AG10803 (cell line): ENCODE measurements at regions not wholly inside any gene's neighbourhood (a gene's known extent, or its start where the extent isn't known, plus 50 kb on each side); places are given as distances from the start of the nearest gene placed in this dataset.
A peak's percentile ranks its signal among the peaks of the same experiment; 100 is the strongest.

ENCODE experiments used
- DNase-seq: peaks from one replicate; pipeline ENCODE4 v3.0.0; 2010; ENCODE audit warnings: low read depth
- H3K4me3 ChIP-seq: 2 replicates; pipeline ENCODE4 v1.5.1; 2011; ENCODE audit warnings: mild to moderate bottlenecking, low read length, control low read depth
- TF ChIP-seq, protein P1 (sequence below): conservative IDR thresholded peaks from 2 replicates; pipeline ENCODE4 v1.5.1; 2011; ENCODE audit warnings: mild to moderate bottlenecking, low read length, control low read depth, inconsistent platforms

DNA sequence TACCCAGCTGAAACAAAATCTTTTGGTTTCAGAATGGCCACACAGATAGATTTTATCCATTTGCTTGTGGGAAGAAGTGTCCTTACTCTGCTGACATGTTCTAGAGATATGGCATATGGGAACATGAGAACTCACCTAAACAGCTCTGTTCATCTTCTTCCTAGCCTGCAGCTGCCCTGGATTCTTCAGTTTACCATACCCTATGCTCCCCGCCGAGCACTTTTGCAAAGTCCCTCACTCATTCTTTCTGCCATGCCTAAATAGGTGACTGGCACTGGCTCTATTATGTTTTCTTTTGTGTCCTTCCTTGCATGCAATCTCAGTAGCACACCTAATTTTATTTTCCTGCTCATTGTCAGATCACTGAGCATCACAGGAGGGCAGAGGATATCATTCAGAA, 293.7 kb upstream of the RSPO3 start:
- DNase-seq, result no peak
- H3K4me3 ChIP-seq, result no peak overlapping the region
- TF ChIP-seq, protein P1, sequence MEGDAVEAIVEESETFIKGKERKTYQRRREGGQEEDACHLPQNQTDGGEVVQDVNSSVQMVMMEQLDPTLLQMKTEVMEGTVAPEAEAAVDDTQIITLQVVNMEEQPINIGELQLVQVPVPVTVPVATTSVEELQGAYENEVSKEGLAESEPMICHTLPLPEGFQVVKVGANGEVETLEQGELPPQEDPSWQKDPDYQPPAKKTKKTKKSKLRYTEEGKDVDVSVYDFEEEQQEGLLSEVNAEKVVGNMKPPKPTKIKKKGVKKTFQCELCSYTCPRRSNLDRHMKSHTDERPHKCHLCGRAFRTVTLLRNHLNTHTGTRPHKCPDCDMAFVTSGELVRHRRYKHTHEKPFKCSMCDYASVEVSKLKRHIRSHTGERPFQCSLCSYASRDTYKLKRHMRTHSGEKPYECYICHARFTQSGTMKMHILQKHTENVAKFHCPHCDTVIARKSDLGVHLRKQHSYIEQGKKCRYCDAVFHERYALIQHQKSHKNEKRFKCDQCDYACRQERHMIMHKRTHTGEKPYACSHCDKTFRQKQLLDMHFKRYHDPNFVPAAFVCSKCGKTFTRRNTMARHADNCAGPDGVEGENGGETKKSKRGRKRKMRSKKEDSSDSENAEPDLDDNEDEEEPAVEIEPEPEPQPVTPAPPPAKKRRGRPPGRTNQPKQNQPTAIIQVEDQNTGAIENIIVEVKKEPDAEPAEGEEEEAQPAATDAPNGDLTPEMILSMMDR, result no peak

- DNase-seq, result peak; percentile 13
- TF ChIP-seq, protein P1, result no peak
- H3K4me3 ChIP-seq, result no peak overlapping the region
These were observed 292.2 kb upstream of the RSPO3 start for GRCh38 chr6:126826166-126826714.

DNA sequence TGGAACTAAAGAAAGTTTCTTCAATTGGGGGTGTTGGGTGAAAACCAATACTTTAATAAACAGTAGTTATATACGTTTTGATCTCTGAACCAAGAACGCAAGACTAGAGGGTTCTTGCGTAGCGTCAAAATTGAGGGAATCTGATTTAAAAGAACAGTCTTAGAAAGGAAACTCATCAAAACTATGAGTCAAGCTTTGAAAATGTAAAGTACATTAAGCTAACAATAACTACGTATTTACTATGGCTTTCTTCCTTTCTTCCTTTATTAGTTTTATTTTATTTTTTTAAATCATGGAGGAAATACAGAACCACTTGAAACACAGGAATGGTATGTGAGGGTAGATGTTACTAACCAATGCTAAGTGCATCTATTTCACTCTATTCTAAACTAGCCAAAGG, 287.0 kb upstream of the RSPO3 start:
- no peak overlapping the region for H3K4me3 ChIP-seq
- no peak for DNase-seq
- TF ChIP-seq, protein P1, result no peak

- DNase-seq, result no peak
- TF ChIP-seq, protein P1, result no peak
- no peak overlapping the region for H3K4me3 ChIP-seq
These were observed 275.7 kb upstream of the RSPO3 start for GRCh38 chr6:126842769-126843168.

GRCh38 chr6:126848119-126848518, 270.4 kb upstream of the RSPO3 start:
- no peak overlapping the region for H3K4me3 ChIP-seq
- TF ChIP-seq, protein P1, result no peak
- no peak for DNase-seq

GRCh38 chr6:126867641-126868040, 250.8 kb upstream of the RSPO3 start:
- TF ChIP-seq, protein P1, result no peak
- H3K4me3 ChIP-seq, result no peak overlapping the region
- DNase-seq, result no peak

DNA sequence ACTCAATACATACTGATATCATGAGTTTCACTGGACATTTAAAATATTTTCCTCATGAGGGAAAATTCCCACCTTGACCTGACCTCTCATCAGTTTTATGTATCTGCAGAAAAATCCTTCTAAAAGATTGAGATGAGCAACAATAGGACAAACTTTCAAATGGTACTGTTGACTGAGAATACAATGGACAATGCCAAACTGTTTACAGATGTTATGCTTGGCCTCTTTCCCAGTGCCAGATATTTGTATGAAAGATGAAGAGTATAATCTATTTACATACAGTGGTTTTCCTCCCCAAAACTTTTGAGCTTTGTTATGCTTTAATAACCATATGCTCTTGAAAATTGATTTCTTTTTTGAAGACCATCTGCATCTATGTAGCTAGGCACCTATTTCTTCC, 245.1 kb upstream of the RSPO3 start:
- H3K4me3 ChIP-seq, result no peak overlapping the region
- peak; percentile 18 for DNase-seq
- TF ChIP-seq, protein P1, result no peak
